HG02970 (cell line): ENCODE measurements at regions not wholly inside any gene's neighbourhood (a gene's known extent, or its start where the extent isn't known, plus 50 kb on each side); places are given as distances from the start of the nearest gene placed in this dataset.

Source experiments
- ATAC-seq: cut with Tn5 transposase; IDR thresholded peaks from one replicate; pipeline ENCODE4 v1.9.1; 2021; ENCODE audit warnings: mild to moderate bottlenecking, moderate library complexity, moderate number of reproducible peaks; ENCODE audit not compliant: unreplicated experiment, low FRiP score

DNA sequence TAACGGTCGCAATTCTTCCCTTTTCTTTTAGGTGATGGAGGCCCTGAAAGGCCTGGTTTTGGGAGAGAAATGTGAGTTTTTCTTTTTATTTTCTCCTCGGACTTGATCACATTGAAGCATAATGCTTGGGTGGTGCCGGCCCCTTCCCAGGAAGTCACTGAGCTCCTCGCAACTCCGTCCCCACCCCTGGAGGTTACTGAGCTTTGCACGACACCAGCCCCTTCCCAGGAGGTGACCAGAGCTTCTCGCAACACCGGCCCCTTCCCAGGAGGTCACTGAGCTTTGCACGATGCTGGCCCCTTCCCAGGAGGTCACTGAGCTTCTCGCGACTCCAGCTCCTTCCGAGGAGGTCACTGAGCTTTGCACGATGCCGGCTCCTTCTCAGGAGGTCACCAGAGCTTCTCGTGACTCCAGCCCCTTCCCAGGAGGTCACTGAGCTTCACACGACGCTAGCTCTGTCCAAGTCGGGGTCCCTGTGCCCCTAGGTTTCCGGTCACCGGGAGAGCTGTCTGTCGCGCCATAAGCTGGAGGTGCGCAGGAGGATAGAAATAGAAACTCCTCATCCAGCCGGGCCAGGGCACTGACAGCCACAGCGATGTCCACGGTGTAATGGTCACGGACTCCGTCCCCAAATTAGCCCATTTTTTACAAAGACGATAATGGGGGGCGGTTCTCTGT, 586.4 kb downstream of the BRD1 start:
- no peak for ATAC-seq

DNA sequence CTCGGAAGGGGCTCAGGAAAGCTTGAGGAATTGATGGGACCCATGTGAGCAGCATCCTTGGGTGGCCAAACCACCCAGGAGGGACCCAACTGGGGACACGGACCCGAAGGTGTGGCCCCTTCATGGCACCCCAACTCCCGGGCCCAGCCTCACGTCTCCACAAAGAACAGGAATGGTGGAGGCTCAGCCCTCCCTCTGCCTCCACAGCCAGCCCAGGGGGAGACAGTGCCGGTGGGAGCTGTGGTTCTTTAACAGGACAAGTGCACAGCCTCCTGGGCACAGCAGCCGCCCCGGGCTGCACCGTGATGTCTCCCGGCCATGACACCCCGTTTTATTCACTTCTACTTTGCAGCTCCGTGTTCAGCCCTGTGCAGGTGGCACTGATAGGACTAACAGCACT, 587.2 kb downstream of the BRD1 start:
- no peak for ATAC-seq

DNA sequence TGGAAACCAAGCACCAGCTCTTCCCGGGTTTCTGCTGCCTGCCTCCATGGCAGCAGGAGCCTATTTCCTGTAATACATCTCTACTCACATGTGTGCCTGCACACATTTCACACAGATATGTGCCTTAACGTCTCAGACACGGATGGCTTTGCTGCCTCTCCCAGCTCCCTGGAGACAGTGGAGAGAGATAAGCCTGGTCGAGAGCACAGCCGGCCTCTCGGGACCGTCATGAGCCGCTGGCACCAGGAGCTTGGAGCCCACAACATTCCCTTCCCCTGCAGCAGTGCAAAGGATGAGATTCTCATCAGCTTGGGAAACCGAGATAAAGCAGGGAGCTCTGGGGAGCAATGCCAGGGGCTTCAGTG, 587.7 kb downstream of the BRD1 start:
- ATAC-seq: no peak

DNA sequence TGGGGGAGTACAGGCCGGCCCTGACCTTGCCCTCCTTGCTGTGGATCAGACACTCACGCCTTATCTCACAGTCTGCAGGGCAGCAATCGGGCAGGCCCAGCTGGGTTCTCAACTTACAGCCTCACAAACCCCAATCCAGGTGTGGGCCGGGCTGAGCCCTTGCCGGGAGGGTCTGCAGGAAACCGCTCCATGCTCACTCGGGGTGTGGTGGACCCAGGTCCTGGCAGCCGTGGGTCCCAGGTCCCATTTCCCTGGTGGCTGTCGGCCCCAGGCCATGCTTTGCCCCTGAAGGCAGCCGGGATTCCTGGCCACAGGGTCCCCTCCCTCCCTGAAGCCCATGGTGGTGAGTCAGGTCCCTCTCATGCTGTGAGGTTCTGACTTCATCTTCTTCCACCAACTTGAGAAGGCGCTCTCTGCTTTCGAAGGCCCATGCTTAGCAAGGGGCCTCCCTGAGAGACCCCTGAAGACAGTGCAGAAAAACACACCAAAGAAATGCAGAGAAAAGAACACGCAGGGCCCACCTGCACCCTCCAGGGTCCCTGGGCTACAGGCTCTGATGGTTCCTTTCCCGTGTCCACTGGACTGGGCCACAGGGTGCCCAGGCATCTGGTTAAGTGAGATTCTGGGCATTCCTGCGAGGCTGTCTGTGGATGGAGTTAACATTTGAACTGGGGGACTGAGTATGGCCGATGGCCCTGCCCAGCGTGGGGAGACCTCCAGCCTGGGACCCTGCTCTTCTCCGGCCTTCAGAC, 588.2 kb downstream of the BRD1 start:
- no peak for ATAC-seq

DNA sequence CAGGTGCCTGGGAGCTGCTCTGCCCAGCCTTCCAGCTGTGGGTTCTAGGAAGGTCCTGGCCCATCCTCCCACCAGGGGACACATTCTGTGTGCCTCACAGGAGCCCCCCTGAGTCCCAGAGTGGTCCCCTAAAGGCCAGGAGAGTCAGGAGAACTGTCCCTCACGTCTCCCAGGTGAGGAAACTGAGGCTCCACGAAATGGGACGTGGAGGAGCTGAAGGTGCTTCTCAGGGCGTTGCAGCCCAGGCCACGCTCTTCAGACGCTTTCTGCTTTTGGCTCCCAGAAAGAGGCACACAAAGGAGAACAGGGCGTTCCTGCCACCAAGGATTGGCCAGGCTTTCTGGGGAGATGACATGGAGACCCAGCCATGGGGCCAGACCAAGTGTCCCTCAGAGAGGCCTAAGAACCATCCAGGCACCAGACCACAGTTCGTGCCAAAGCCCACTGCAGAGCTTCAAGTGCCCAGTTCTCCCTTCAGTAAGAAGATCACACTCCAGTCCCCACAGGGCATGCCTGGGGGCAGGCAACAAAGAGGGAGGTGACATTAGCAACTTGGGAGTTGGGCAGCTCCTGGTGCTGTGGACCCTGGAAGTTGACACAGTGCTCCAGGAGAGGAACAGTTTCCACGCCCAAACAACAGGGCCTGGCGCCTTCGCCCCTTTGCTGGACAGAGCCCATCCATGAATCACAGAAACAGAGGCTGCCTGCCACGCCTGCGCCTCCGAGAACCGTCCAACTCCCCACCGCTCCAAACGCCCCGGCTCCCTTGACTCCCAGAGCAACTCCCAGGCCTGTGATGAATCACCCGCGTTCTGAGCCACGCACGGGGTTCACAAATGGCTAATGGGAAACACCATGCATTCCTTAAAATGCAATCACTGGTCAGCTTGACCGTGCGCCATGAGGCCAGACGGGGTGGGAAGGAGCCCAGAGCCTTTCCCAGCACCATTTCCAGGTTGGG, 589.2 kb downstream of the BRD1 start:
- ATAC-seq: no peak

DNA sequence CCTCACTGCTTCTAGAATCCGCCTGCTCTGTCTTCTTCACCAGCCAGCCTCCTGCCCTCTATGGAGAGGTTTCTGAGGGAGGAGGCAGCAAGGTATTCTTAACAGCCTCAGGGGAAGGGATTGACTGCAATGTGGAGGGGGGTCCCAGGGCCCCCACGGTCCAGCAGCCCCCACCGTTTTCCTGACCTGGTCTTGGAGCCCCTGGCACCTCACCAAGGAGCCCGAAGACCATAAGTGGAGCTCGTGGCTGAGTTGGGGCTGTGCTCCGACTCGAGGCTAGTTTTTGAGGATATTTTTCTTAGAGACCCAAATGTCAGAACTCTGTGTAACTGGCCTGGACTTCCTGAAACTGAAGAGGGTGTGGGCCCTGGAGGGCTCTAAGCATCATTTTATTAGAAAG, 590.0 kb downstream of the BRD1 start:
- ATAC-seq: no peak

DNA sequence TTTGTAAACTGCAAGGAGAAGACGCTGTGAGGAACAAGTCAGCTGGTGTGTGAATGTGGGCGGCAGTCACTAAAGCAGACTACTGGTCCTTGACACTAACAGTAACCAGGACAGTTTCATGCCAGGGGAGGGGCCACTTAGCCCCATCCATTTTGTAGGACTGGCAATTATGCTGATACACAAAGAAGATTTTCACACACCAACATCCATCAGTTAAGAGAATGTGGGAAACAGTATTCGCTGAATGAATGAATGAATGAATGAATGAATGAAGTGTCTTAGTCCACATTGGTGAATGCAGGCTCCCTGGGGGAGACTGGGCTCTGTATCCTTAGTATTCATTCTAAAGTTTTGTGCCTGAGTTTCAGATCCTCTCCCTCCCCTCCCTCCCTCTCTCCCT, 590.4 kb downstream of the BRD1 start:
- ATAC-seq: no peak

DNA sequence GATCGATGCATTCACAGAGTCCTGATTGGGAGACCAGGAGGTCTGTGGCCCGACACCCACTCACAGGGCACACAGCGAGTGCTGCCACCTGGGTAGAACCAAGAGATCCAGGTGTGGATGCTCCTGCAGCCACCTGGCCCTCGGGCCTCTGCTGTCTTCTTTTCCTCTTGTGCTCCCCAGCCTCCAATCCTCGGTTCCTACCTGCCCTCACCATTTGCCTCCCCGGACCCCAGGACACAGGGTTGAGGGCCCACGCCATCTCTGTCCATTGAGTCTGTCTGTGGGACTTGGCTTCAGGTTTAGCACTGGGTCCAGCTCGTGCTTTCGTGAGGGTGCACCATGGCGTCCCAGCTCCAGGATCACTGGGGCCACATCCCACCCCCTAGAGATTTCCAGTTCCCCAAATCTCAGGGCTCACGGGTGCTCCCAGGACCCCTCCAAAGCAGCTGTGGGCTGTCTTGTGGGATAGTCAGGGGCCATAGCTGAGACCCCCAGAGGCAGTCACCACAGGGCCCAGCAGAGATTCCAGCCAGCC, 591.1 kb downstream of the BRD1 start:
- no peak for ATAC-seq

DNA sequence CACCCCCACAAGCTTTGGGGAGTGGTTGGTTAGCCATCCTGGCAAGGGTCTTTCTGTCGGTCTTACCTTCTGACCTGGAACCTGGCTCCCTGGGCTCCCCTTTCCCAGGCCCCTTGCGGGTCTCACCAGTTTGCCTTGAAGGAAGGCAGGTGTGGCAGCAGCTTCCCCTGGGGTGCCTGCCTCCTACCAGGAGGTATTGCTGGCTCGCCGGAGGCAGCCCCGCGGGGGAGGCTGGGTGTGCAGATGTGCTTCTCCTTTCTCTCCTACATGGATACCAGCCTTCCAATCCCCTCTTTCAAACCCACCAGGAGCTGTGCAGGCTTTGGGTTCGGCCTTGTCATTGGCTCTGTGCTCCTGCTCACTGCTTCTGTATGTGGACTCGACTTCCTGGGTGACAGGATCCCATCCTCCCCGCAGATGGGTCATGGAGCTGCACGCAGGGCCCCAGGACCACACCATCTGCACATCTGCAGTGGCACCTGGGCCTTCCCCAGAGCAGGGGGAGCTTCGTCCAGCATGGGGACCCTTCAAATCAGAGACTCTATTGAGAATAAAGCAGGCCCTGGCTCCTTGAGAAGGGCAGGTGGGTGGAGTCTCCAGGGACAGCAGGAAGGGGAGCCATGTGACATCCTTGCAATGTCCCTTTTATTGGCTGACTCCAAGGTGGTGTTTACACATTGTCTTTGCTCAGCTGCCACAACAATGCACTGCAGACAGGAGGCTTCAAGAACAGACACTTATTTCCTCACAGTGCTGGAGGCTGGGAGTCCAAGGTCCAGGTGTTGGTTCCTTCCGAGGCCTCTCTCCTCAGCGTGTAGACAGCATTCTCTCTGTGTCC, 592.0 kb downstream of the BRD1 start:
- no peak for ATAC-seq

DNA sequence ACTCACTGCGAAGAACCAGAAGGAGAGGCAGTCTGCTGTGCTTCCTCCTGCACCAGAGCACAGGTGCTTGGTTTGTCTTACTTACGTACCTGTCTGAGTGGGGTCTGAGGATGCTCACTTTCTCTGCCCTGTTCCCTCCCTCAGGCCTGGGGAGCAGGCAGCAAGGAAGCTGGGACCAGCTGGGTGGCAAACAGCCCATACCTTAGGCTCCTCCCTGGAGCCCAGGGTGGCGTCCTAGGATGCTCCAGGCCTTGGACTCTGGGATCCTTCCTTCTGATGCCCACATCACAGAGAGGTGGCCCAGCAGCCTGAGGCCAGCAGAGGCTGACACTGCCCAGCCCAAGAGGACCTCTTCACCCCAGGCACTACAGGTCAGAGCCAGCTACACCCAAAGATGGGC, 593.2 kb downstream of the BRD1 start:
- ATAC-seq: no peak

DNA sequence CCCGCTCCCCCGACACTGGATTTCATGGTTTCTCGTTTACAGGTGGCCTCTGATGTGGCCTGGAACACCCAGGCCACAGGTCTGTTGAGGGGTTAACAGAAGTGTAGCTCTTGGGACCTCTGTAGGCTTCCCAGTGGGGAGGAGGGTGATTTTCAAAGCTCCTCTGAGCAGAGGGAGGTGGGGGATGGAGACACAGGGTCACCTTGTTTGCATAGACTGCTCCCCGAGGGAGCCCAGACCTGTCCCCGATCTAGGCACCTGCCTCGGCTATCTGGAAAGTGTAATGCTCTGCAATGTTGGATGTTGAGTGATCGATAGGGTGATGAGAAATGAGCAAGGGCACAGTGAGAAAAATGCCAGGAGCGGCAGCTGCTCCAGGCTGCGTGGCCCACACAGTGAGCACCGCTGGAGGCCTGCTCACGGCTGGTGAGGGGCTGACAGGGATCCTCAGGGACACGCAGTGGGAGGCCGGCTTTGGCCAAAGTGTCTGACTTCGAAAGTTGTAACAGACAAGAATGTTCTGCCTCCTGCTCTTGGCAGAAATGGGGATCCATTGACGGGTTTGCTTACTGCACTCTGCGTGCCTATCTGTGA, 594.1 kb downstream of the BRD1 start:
- no peak for ATAC-seq

DNA sequence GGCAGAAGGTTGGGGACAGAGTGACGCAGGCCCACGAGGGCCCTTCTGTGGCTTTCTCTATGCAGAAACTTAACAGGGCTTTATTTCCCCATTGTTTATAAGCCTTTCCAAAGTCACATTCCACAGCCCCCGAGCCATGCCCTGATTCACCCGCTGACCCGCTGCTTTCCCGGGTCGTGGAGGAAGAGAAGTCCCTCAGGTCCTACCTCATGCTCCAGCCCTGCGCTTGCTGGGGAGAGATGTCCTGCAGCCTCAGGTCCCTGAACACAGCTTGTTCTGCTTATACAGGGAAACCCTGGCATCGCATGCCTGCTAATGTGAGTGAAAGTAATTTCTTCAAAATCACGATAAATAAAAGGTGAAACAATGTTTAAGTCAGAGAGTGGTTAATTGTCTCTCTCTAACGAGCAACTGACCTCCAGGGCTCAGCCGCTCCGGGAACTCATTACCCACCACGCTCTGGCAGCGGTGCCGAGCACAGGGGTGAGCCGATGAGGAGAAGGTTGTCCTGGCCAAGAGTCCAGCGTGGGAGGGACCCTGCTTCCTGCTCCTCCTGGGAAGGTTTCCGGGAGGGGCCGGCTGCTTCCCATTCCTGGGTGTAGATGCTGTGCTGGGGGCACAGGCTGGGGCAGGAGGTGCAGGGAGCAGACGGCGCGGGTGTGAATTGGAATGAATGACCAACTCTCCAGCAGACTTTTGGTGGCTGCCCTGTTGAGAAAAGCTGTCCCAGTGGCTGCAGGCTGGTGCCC, 595.2 kb downstream of the BRD1 start:
- ATAC-seq: no peak

DNA sequence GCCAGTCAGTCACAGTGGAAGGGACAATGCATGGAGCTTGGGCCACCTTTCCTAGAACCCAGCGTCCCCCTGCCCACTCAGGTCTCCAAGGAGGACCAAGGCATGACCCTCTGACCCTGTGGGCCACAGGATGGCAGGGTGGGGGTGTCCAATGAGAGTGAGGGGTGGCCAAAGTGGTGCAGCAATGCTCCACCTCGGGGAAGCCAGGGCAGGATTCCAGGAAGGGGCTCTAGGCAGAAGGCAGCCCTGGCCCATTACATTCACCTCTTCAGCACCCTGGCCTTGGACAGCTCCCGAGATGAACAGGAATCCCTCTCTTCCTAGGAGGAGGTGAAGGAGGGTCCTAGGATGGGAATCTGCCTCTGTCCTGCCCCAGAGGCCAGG, 597.5 kb downstream of the BRD1 start:
- no peak for ATAC-seq

DNA sequence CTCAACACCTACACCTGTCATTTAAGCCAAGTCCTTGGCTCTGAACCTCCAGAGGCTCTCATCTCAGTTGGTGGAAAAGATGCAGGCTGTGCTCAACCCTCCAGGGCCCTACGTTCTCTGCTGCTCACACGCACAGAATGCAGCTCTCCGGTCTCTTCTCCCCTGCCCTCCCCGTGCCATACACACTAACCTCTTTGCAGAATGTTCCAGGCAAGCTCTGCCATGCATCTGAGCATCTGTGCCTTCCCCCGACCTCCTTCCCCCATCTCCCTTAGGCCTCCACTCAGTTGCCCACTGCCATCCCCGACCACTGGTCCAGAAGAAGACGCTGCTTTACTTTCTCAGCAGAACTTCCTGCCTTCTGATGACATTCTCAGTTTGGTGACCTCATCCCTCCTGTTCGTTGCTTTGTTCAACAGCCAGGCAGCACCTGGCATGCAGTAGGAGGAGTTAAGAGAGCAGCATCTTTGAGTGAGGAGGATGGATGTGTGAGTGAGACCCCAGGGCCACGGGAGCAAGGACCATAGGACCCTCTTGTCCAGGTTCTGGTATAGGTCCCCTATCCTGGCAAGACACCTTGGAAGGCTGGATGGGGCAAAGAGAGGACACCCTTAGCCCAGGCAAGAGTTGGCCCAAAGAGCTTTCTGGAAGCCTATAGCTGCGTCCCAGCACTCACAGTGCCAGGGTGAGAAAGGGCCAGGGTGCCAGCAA, 598.0 kb downstream of the BRD1 start:
- ATAC-seq: no peak

DNA sequence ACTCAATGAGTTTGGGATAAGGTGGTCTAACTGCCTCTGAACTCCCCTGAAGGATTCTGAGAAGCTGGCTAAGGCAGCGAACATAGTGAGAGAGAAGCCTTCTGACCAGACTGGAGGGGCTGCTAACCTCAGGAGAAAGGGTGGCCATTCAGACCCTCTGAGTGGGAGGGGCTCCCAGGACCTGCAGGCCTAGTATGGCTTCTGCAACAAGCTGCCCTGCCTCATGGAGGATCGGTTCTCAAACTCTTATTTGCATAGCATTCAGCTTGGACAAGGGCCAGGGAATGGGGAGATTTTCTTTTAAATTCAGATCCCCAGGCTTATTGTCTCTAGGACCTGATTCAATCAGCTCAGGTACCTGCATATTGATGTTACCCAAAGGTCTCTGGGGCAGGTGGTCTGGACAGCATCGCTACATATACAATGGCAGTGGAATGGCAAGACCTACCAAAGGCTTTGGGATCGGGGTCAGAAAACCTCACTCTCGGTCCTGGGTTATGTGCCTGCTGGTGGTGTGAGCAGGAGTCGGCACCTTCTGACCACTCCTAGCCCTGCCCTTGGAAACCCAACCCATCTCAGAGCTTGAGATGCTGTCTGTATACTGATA, 599.1 kb downstream of the BRD1 start:
- ATAC-seq: no peak

DNA sequence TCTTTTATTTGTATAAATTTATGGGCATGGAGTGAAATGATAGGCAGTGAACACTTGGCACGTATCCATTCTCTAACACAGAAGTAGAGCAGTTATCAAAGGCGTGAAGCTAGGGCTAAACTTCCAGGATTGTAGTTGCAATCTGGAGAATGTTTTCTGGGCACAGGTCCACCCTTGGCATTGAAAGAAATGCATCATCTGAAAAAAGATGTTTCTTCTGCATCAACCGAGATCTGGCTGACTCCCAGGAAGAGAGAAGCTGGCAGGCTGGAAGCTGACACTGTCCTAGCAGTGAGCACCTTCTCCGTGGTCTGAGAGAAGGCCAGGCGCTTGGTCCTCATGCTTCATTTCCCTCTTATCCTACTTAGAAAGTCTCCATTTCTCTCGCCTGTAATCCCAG, 600.0 kb downstream of the BRD1 start:
- no peak for ATAC-seq

DNA sequence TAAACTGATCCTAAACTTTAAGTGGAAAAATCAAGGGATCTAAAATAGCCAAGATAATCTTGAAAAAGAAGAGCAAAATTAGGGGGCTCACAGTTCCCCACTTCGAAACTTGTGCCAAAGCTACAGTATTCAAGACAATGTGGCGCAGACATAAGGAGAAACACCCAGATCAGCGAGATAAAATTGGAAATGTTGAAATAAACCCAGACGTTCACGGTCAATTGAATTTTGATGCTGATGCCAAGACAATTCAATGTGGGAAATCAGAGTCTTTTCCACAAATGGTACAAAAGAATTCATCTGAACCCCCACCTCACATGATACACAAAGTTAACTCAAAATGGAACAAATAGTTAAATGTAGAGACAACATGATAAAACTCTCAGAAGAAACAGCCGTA, 601.6 kb downstream of the BRD1 start:
- ATAC-seq: no peak

DNA sequence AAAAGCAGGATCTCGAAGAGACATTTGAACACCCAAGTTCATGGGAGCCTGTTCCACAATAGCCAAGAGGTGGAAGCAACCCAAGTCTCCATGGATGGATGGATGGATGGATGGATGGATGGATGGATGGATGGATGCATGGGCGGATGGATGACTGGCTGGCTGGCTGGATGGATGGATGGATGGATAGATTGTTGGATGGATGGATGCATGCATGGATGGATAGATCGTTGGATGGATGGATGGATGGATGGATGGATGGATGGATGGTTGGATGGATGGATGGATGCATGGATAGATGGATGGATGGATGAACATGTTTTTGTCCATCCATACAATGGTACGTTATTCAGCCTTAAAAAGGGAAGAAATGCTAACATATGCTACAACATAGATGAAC, 603.4 kb downstream of the BRD1 start:
- ATAC-seq: no peak
